Hepatocyte (in vitro differentiated cells): ENCODE measurements at regions not wholly inside any gene's neighbourhood (a gene's known extent, or its start where the extent isn't known, plus 50 kb on each side); places are given as distances from the start of the nearest gene placed in this dataset.
A peak's percentile ranks its signal among the peaks of the same experiment; 100 is the strongest.
"Not testable (repeated sequence)": the region's sequence is repeated elsewhere in the genome, so short reads cannot be mapped to it uniquely, and the experiment has no call there.

Experiments used
- DNase-seq: peaks from one replicate; pipeline ENCODE4 v3.0.0-alpha.2; 2016; ENCODE audit warnings: low spot score
- H2AFZ ChIP-seq: fragments of 200-600 bp; sonication (generic); 2 replicates; pipeline ENCODE4 v1.6.0; 2016; ENCODE audit warnings: antibody characterized with exemption, mild to moderate bottlenecking
- H3K27ac ChIP-seq: fragments of 200-600 bp; sonication (generic); 2 replicates; pipeline ENCODE4 v1.5.1; 2016; ENCODE audit warnings: mild to moderate bottlenecking
- H3K27me3 ChIP-seq: fragments of 200-600 bp; sonication (generic); 2 replicates; pipeline ENCODE4 v1.6.1; 2016
- H3K36me3 ChIP-seq: fragments of 200-600 bp; sonication (generic); replicated peaks from 2 replicates; pipeline ENCODE4 v1.5.1; 2016; ENCODE audit warnings: low read depth; ENCODE audit not compliant: insufficient read depth
- H3K4me1 ChIP-seq: fragments of 200-600 bp; sonication (generic); 2 replicates; pipeline ENCODE4 v1.5.1; 2016; ENCODE audit warnings: mild to moderate bottlenecking, moderate library complexity; ENCODE audit not compliant: insufficient read depth
- H3K4me2 ChIP-seq: fragments of 200-600 bp; sonication (generic); 2 replicates; pipeline ENCODE4 v1.6.0; 2016
- H3K4me3 ChIP-seq: fragments of 200-600 bp; sonication (generic); 2 replicates; pipeline ENCODE4 v1.5.1; 2016; ENCODE audit warnings: mild to moderate bottlenecking
- H3K79me2 ChIP-seq: fragments of 200-600 bp; sonication (generic); 2 replicates; pipeline ENCODE4 v1.6.0; 2017; ENCODE audit warnings: mild to moderate bottlenecking
- H3K9me2 ChIP-seq: fragments of 200-600 bp; sonication (generic); replicated peaks from 2 replicates; pipeline ENCODE4 v1.6.0; 2017; ENCODE audit warnings: mild to moderate bottlenecking; ENCODE audit not compliant: insufficient read depth
- H3K9me3 ChIP-seq: fragments of 200-600 bp; sonication (generic); 2 replicates; pipeline ENCODE4 v1.5.1; 2016; ENCODE audit warnings: low read depth, mild to moderate bottlenecking
- H4K20me1 ChIP-seq: fragments of 200-600 bp; sonication (generic); 2 replicates; pipeline ENCODE4 v1.6.0; 2016; ENCODE audit warnings: mild to moderate bottlenecking; ENCODE audit not compliant: insufficient read depth, poor library complexity, severe bottlenecking
- WGBS: methylation state at CpG from one replicate; pipeline ENCODE4 v1.1.6; 2016; ENCODE audit warnings: low lambda C conversion rate; ENCODE audit errors: missing lambda C conversion rate; 5-methylcytosine and 5-hydroxymethylcytosine counted together

- WGBS = 37% methylated on average over 3 of the region's 3 CpGs
- H3K9me2 ChIP-seq, H3K36me3 ChIP-seq, H3K79me2 ChIP-seq, H3K4me3 ChIP-seq, DNase-seq, H4K20me1 ChIP-seq, H2AFZ ChIP-seq, H3K27ac ChIP-seq, H3K27me3 ChIP-seq, H3K4me2 ChIP-seq, H3K4me1 ChIP-seq, H3K9me3 ChIP-seq: not testable (repeated sequence)
Observed at GRCh38 chr1:83274656-83275055, 724.3 kb downstream of the TTLL7 start.

- not testable (repeated sequence) for H3K4me2 ChIP-seq, H4K20me1 ChIP-seq, H3K4me1 ChIP-seq, H3K79me2 ChIP-seq, DNase-seq, H2AFZ ChIP-seq, H3K27ac ChIP-seq, H3K9me2 ChIP-seq, H3K36me3 ChIP-seq, H3K4me3 ChIP-seq, H3K9me3 ChIP-seq, H3K27me3 ChIP-seq
- whole genome bisulfite sequencing = 34% methylated on average over 1 of the region's 1 CpG
Observed at GRCh38 chr1:83272484-83272883, 726.4 kb downstream of the TTLL7 start.

- not testable (repeated sequence) for H3K27ac ChIP-seq, H3K9me3 ChIP-seq, H3K9me2 ChIP-seq, H3K4me2 ChIP-seq, H3K27me3 ChIP-seq, H3K4me1 ChIP-seq, H3K4me3 ChIP-seq, H4K20me1 ChIP-seq, H3K36me3 ChIP-seq, H3K79me2 ChIP-seq, H2AFZ ChIP-seq
- WGBS = 35% methylated on average over 3 of the region's 3 CpGs
- peak; percentile 2 for DNase-seq
Observed at GRCh38 chr1:83271834-83272233, 727.1 kb downstream of the TTLL7 start.

GRCh38 chr1:83270801-83271200, 728.1 kb downstream of the TTLL7 start:
- 78% methylated on average over 1 of the region's 1 CpG for WGBS
- H3K4me1 ChIP-seq, H3K9me3 ChIP-seq, H3K9me2 ChIP-seq, H3K4me3 ChIP-seq, H2AFZ ChIP-seq, H3K27me3 ChIP-seq, H3K79me2 ChIP-seq, H3K36me3 ChIP-seq, H3K4me2 ChIP-seq, DNase-seq, H4K20me1 ChIP-seq, H3K27ac ChIP-seq: not testable (repeated sequence)

- 83% methylated on average over 14 of the region's 14 CpGs for WGBS
- not testable (repeated sequence) for H3K27ac ChIP-seq, H3K27me3 ChIP-seq, H3K4me3 ChIP-seq, H3K4me1 ChIP-seq, H3K79me2 ChIP-seq, H3K4me2 ChIP-seq, H2AFZ ChIP-seq, H3K9me3 ChIP-seq, H4K20me1 ChIP-seq, H3K36me3 ChIP-seq, H3K9me2 ChIP-seq, DNase-seq
Observed at GRCh38 chr1:83263808-83264207, 735.1 kb downstream of the TTLL7 start.

GRCh38 chr1:83251687-83252086, 747.2 kb downstream of the TTLL7 start:
- not testable (repeated sequence) for H3K79me2 ChIP-seq, H3K9me2 ChIP-seq, H4K20me1 ChIP-seq, H2AFZ ChIP-seq, H3K27ac ChIP-seq, DNase-seq, H3K9me3 ChIP-seq, H3K36me3 ChIP-seq, H3K4me1 ChIP-seq, H3K4me2 ChIP-seq, H3K4me3 ChIP-seq, H3K27me3 ChIP-seq
- WGBS = 83% methylated on average over 4 of the region's 4 CpGs

- not testable (repeated sequence) for H3K9me2 ChIP-seq, H3K27ac ChIP-seq, DNase-seq, H3K27me3 ChIP-seq, H3K4me2 ChIP-seq, H3K4me3 ChIP-seq, H3K79me2 ChIP-seq, H3K9me3 ChIP-seq, H4K20me1 ChIP-seq, H3K36me3 ChIP-seq, H2AFZ ChIP-seq, H3K4me1 ChIP-seq
- 94% methylated on average over 3 of the region's 3 CpGs for WGBS
Observed at GRCh38 chr1:83246780-83247179, 752.2 kb downstream of the TTLL7 start.

- H3K79me2 ChIP-seq, H2AFZ ChIP-seq, H3K9me3 ChIP-seq, H3K27ac ChIP-seq, H4K20me1 ChIP-seq, H3K9me2 ChIP-seq, H3K27me3 ChIP-seq, H3K4me2 ChIP-seq, H3K4me1 ChIP-seq, H3K36me3 ChIP-seq, H3K4me3 ChIP-seq: not testable (repeated sequence)
- DNase-seq = peak; percentile 3
Observed at GRCh38 chr1:83244832-83245231, 754.1 kb downstream of the TTLL7 start.

GRCh38 chr1:83239568-83239967, 759.4 kb downstream of the TTLL7 start:
- H3K79me2 ChIP-seq, H3K36me3 ChIP-seq, H3K27me3 ChIP-seq, H3K9me3 ChIP-seq, H2AFZ ChIP-seq, H3K9me2 ChIP-seq, DNase-seq, H3K27ac ChIP-seq, H3K4me2 ChIP-seq, H4K20me1 ChIP-seq, H3K4me3 ChIP-seq, H3K4me1 ChIP-seq: not testable (repeated sequence)

- not testable (repeated sequence) for H3K4me1 ChIP-seq, H3K4me2 ChIP-seq, H3K36me3 ChIP-seq, H4K20me1 ChIP-seq, H2AFZ ChIP-seq, H3K27me3 ChIP-seq, H3K79me2 ChIP-seq, H3K27ac ChIP-seq, H3K9me2 ChIP-seq, H3K9me3 ChIP-seq, H3K4me3 ChIP-seq
- DNase-seq = peak; percentile 3
Observed at GRCh38 chr1:83238654-83239053, 760.3 kb downstream of the TTLL7 start.
